ENCODE measurements at regions not wholly inside any gene's neighbourhood (a gene's known extent, or its start where the extent isn't known, plus 50 kb on each side); places are given as distances from the start of the nearest gene placed in this dataset.

GRCh38 chr7:155992974-155993373, 180.7 kb upstream of the SHH start:
- TF ChIP-seq SUZ12 (IDR thresholded peaks at IDR 0.05; ENCODE audit: extremely low read depth, insufficient read depth, insufficient read length) (no peak), ZNF274 (IDR thresholded peaks at IDR 0.05; ENCODE audit: low read depth, low read length) (no peak)
